Peyer's patch (tissue), 4 donors: ENCODE measurements at regions not wholly inside any gene's neighbourhood (a gene's known extent, or its start where the extent isn't known, plus 50 kb on each side); places are given as distances from the start of the nearest gene placed in this dataset.

Experiments
- POLR2A ChIP-seq, 2 donors: fragments of 450-650 bp; IDR thresholded peaks; one replicate each; pipeline ENCODE4 v1.5.1; 2017; ENCODE audit warnings: antibody characterized with exemption in 2 of 2, mild to moderate bottlenecking in 2 of 2, moderate library complexity in 2 of 2
- TF ChIP-seq, protein P1 (sequence below), 6 experiments: fragments of 450-650 bp in 4 of 6; fragments of 200-600 bp in 2 of 6; sonication (generic) in 1 of 6; IDR thresholded peaks; one replicate each; pipeline ENCODE4 v1.5.1; 2017 to 2019; ENCODE audit warnings: antibody characterized with exemption in 6 of 6, mild to moderate bottlenecking in 3 of 6, moderate library complexity in 1 of 6

DNA sequence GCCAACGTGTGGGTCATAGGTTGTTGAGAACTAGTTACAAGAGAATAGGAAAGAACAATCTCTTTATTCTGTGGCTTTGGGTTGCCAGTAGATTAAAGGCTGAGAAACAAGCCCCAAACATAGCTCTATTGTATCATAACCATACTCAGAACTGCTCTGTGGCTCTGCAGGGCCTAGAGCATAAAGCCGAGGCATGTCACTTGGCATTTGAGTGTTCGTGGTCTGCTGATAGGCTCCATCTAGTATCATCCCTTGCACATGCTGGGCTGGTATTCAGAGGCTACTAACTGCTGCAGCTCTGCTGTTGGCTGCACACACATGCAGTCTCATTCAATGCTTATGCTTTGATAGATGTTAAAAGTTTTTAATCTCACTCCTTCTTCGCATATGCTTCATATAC lies 157.9 kb downstream of the OGFRL1 start:
- TF ChIP-seq, protein P1, sequence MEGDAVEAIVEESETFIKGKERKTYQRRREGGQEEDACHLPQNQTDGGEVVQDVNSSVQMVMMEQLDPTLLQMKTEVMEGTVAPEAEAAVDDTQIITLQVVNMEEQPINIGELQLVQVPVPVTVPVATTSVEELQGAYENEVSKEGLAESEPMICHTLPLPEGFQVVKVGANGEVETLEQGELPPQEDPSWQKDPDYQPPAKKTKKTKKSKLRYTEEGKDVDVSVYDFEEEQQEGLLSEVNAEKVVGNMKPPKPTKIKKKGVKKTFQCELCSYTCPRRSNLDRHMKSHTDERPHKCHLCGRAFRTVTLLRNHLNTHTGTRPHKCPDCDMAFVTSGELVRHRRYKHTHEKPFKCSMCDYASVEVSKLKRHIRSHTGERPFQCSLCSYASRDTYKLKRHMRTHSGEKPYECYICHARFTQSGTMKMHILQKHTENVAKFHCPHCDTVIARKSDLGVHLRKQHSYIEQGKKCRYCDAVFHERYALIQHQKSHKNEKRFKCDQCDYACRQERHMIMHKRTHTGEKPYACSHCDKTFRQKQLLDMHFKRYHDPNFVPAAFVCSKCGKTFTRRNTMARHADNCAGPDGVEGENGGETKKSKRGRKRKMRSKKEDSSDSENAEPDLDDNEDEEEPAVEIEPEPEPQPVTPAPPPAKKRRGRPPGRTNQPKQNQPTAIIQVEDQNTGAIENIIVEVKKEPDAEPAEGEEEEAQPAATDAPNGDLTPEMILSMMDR (IDR thresholded peaks at IDR 0.05): no peak
- no peak for TF ChIP-seq POLR2A (IDR thresholded peaks at IDR 0.05)
